Prostate gland (tissue), 2 donors: ENCODE measurements at regions not wholly inside any gene's neighbourhood (a gene's known extent, or its start where the extent isn't known, plus 50 kb on each side); places are given as distances from the start of the nearest gene placed in this dataset.

Experiments
- POLR2A ChIP-seq: fragments of 450-650 bp; IDR thresholded peaks from one replicate; pipeline ENCODE4 v1.6.1; 2016; ENCODE audit warnings: antibody characterized with exemption, mild to moderate bottlenecking
- POLR2AphosphoS5 ChIP-seq: sonication (generic); formaldehyde crosslinking; IDR thresholded peaks from one replicate; pipeline ENCODE4 v1.6.1; 2017; ENCODE audit warnings: antibody characterized with exemption
- TF ChIP-seq, protein P1 (sequence below), 4 experiments: fragments of 200-600 bp in 2 of 4; fragments of 450-650 bp in 2 of 4; sonication (generic) in 2 of 4; IDR thresholded peaks; 1 replicate in 3 of 4; 2 replicates in 1 of 4; pipeline ENCODE4 v1.5.1; 2016 to 2019; ENCODE audit warnings: antibody characterized with exemption in 4 of 4, mild to moderate bottlenecking in 2 of 4, moderate library complexity in 2 of 4

GRCh38 chr1:203986887-203987461 is 85.9 kb upstream of the SOX13 start:
- no peak for TF ChIP-seq POLR2A
- TF ChIP-seq, protein P1, sequence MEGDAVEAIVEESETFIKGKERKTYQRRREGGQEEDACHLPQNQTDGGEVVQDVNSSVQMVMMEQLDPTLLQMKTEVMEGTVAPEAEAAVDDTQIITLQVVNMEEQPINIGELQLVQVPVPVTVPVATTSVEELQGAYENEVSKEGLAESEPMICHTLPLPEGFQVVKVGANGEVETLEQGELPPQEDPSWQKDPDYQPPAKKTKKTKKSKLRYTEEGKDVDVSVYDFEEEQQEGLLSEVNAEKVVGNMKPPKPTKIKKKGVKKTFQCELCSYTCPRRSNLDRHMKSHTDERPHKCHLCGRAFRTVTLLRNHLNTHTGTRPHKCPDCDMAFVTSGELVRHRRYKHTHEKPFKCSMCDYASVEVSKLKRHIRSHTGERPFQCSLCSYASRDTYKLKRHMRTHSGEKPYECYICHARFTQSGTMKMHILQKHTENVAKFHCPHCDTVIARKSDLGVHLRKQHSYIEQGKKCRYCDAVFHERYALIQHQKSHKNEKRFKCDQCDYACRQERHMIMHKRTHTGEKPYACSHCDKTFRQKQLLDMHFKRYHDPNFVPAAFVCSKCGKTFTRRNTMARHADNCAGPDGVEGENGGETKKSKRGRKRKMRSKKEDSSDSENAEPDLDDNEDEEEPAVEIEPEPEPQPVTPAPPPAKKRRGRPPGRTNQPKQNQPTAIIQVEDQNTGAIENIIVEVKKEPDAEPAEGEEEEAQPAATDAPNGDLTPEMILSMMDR (IDR thresholded peaks at IDR 0.05), result no peak
- no peak for TF ChIP-seq POLR2AphosphoS5
